ENCODE measurements at regions not wholly inside any gene's neighbourhood (a gene's known extent, or its start where the extent isn't known, plus 50 kb on each side); places are given as distances from the start of the nearest gene placed in this dataset.

GRCh38 chr9:99327667-99328066 is 105.6 kb downstream of the SEC61B start:
- no peak for DNase-seq

- DNase-seq: no peak
These were observed 113.2 kb downstream of the SEC61B start for GRCh38 chr9:99335280-99335679.

- DNase-seq: no peak
These were observed 113.9 kb downstream of the SEC61B start for GRCh38 chr9:99336005-99336404.

GRCh38 chr9:99336531-99336930 is 114.4 kb downstream of the SEC61B start:
- DNase-seq: no peak

- DNase-seq: no peak
These were observed 118.2 kb downstream of the SEC61B start for GRCh38 chr9:99340281-99340680.

GRCh38 chr9:99341686-99342085 is 119.6 kb downstream of the SEC61B start:
- no peak for DNase-seq

GRCh38 chr9:99345451-99345850 is 123.4 kb downstream of the SEC61B start:
- DNase-seq: no peak

GRCh38 chr9:99345942-99346341 is 123.9 kb downstream of the SEC61B start:
- no peak for DNase-seq

- DNase-seq: no peak
These were observed 125.5 kb downstream of the SEC61B start for GRCh38 chr9:99347568-99347967.

GRCh38 chr9:99348289-99348688 is 126.2 kb downstream of the SEC61B start:
- no peak for DNase-seq

- no peak for DNase-seq
These were observed 127.8 kb downstream of the SEC61B start for GRCh38 chr9:99349870-99350269.

GRCh38 chr9:99350461-99350860 is 128.4 kb downstream of the SEC61B start:
- DNase-seq: no peak

GRCh38 chr9:99351647-99352046 is 129.6 kb downstream of the SEC61B start:
- DNase-seq: no peak

- DNase-seq: peak; percentile 56
These were observed 130.7 kb downstream of the SEC61B start for GRCh38 chr9:99352826-99353225.

- DNase-seq: no peak
These were observed 131.3 kb downstream of the SEC61B start for GRCh38 chr9:99353408-99353807.

GRCh38 chr9:99354104-99354503 is 132.0 kb downstream of the SEC61B start:
- DNase-seq: no peak

GRCh38 chr9:99356512-99356971 is 134.5 kb downstream of the SEC61B start:
- no peak for DNase-seq

GRCh38 chr9:99357575-99357974 is 135.5 kb downstream of the SEC61B start:
- DNase-seq: no peak

- DNase-seq: no peak
These were observed 136.6 kb downstream of the SEC61B start for GRCh38 chr9:99358668-99359067.

- no peak for DNase-seq
These were observed 137.3 kb downstream of the SEC61B start for GRCh38 chr9:99359336-99359735.

GRCh38 chr9:99360026-99360425 is 137.9 kb downstream of the SEC61B start:
- DNase-seq: no peak

GRCh38 chr9:99361817-99362216 is 139.7 kb downstream of the SEC61B start:
- no peak for DNase-seq

GRCh38 chr9:99362321-99362720 is 140.2 kb downstream of the SEC61B start:
- no peak for DNase-seq

- DNase-seq: no peak
These were observed 141.4 kb downstream of the SEC61B start for GRCh38 chr9:99363509-99363908.

GRCh38 chr9:99365233-99365980 is 143.3 kb downstream of the SEC61B start:
- DNase-seq: no peak
